AG04450 (cell line): ENCODE measurements at regions not wholly inside any gene's neighbourhood (a gene's known extent, or its start where the extent isn't known, plus 50 kb on each side); places are given as distances from the start of the nearest gene placed in this dataset.

ENCODE experiments used
- CTCF ChIA-PET: fragments of 300-600, 350-600 bp; formaldehyde crosslinking; extraction: SDS; loops from one replicate; lab custom pipeline; 2022; ENCODE audit warnings: antibody characterized with exemption, inconsistent platforms; lab: Charles Lee
- POLR2A ChIA-PET: fragments of 350-600 bp; formaldehyde crosslinking; extraction: SDS; loops from one replicate; lab custom pipeline; 2021; ENCODE audit warnings: antibody characterized with exemption, inconsistent platforms; lab: Yijun Ruan, JAX
- DNase-seq: peaks from one replicate; pipeline ENCODE4 v3.0.0-alpha.2; 2011; ENCODE audit warnings: low read depth, low spot score
- H3K27ac ChIP-seq: one replicate; pipeline ENCODE4 v1.5.1; 2012; ENCODE audit warnings: low read depth, low read length, control low read depth
- H3K27me3 ChIP-seq: one replicate; pipeline ENCODE4 v1.6.0; 2012; ENCODE audit warnings: low read length; ENCODE audit not compliant: control insufficient read depth, insufficient read depth
- H3K4me3 ChIP-seq: 2 replicates; pipeline ENCODE4 v1.5.1; 2011; ENCODE audit warnings: mild to moderate bottlenecking, low read depth, low read length, control low read depth
- H3K9me3 ChIP-seq: 2 replicates; pipeline ENCODE4 v1.5.1; 2012; ENCODE audit warnings: low read length; ENCODE audit not compliant: control insufficient read depth, insufficient read depth
- TF ChIP-seq, protein P1 (sequence below): IDR thresholded peaks from 2 replicates; pipeline ENCODE4 v1.5.1; 2011; ENCODE audit warnings: low read depth, low read length, control low read depth, inconsistent platforms

DNA sequence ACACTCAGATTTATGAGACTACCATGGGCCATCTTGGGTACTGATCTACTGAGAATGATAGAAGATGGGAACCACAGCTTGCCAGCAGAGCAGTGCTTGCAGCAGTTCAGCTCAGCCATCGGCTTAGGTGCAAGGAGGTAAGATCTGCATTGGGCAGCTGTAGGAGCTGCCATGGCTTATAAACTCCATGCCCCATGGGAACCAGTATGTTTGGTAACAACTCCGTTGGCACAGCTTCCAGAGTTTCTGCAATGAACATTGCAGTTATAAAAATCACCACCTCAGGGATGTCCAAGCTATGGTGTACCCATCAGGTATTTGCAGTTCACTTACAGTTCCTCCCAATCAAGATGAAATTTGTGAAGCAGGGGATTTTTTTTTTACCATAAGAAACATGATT, 299.1 kb upstream of the ROPN1 start:
- H3K9me3 ChIP-seq, result no peaks in the 10 kb centered on the region
- ChIA-PET CTCF (no interaction called here), POLR2A (no interaction called here)
- TF ChIP-seq, protein P1, sequence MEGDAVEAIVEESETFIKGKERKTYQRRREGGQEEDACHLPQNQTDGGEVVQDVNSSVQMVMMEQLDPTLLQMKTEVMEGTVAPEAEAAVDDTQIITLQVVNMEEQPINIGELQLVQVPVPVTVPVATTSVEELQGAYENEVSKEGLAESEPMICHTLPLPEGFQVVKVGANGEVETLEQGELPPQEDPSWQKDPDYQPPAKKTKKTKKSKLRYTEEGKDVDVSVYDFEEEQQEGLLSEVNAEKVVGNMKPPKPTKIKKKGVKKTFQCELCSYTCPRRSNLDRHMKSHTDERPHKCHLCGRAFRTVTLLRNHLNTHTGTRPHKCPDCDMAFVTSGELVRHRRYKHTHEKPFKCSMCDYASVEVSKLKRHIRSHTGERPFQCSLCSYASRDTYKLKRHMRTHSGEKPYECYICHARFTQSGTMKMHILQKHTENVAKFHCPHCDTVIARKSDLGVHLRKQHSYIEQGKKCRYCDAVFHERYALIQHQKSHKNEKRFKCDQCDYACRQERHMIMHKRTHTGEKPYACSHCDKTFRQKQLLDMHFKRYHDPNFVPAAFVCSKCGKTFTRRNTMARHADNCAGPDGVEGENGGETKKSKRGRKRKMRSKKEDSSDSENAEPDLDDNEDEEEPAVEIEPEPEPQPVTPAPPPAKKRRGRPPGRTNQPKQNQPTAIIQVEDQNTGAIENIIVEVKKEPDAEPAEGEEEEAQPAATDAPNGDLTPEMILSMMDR, result no peak
- no peak for DNase-seq
- peaks cover 12% of the 10 kb centered on the region for H3K27me3 ChIP-seq
- H3K27ac ChIP-seq, result no peak overlapping the region
- no peak overlapping the region for H3K4me3 ChIP-seq

DNA sequence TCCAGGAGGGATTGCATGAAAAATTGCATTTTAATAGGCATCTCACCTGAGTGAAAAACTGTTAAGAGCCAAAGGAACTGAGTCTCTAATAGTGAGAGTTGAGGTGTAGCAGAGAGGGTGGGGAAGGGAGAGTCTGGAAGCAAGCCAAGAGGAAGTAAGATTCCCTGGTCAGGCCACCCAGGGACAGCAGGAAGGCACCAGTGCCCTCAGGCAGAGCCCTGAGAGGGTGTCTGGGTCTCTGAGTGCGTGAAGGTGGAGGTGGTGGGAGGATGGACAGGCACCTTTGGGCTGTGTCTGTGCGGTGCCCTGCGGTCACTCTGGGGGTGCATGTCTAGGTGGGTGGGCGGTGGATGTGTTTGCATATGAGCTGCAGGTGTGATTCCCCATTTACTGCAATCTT, 300.4 kb upstream of the ROPN1 start:
- POLR2A ChIA-PET, result no interaction called here
- Histone ChIP-seq H3K9me3 (no peaks in the 10 kb centered on the region), H3K4me3 (no peak overlapping the region), H3K27me3 (peaks cover 12% of the 10 kb centered on the region), H3K27ac (no peak overlapping the region)
- TF ChIP-seq, protein P1, result no peak
- no peak for DNase-seq
- CTCF ChIA-PET, result no interaction called here

DNA sequence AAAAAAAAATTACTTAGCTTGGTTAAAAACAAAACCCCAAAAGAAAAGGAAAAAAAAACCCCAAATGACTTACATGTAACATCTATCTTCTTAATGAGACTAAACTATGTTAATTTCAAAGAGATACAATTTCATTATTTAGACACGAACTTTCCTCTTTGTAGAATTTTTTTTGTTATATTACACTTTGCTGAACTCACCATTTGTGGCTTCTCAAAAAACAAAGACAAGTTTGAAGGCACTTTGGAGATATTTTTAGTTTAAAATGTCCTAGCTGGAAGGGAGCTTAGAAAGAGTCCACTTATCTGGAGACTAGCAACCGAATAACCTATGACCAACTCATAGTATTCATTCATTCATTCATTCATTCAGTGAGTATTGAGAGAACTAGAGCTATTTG, 301.7 kb upstream of the ROPN1 start:
- no peak overlapping the region for H3K27ac ChIP-seq
- H3K4me3 ChIP-seq, result no peak overlapping the region
- TF ChIP-seq, protein P1, result no peak
- no peaks in the 10 kb centered on the region for H3K9me3 ChIP-seq
- peaks cover 12% of the 10 kb centered on the region for H3K27me3 ChIP-seq
- DNase-seq, result no peak
- ChIA-PET CTCF (interaction anchor here (0.6 to 0.9 kb wide), 2 partner anchors 256 to 277 kb away, joined by 3 to 4 read pairs; no protein-coding TSS in a partner anchor), POLR2A (no interaction called here)

DNA sequence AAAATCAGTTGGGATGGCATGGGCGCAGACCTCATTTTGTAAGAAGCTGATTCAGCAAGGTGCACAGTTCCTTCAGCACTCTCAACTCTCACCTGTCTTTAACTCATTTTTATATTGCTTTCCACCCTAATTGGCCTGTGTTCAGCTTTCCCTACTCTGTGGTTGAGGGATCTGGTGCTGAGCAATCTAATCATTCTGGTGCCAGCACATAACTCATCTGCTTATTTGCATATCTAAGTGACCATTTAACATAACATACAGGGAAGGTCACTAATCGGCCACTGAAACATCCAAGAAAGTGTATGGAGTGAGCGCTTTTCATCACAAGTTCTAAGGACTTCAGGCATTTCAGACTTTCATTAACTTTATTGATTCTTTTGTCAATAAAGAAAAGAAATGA, 303.4 kb upstream of the ROPN1 start:
- no peaks in the 10 kb centered on the region for H3K9me3 ChIP-seq
- TF ChIP-seq, protein P1, result no peak
- ChIA-PET CTCF (no interaction called here), POLR2A (no interaction called here)
- peaks cover 7% of the 10 kb centered on the region for H3K27me3 ChIP-seq
- H3K4me3 ChIP-seq, result no peak overlapping the region
- no peak for DNase-seq
- no peak overlapping the region for H3K27ac ChIP-seq

DNA sequence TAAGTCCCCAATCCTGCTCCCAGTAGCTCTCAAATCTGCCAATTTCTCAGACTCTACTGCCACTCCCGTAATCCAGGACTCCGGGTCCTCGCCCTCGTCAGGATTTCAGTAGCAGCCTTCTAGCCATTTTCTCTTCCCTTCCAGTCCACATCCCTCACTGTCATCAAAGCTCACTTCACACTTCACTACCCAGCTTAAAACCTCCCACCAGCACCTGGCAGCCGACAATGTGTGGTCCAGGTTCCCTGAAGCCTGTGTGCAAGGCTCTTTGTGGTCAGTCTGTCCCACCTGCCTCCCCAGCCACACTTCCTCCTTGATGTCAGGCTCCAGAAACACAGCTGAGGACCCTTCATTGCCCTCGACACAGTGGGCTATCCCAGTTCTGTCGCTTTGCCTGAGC, 304.5 kb upstream of the ROPN1 start:
- Histone ChIP-seq H3K27me3 (peaks cover 8% of the 10 kb centered on the region), H3K9me3 (no peaks in the 10 kb centered on the region), H3K4me3 (no peak overlapping the region), H3K27ac (no peak overlapping the region)
- no peak for DNase-seq
- TF ChIP-seq, protein P1, result no peak
- POLR2A ChIA-PET, result no interaction called here
- CTCF ChIA-PET, result interaction anchor here (0.6 to 0.9 kb wide), 2 partner anchors 55 to 56 kb away, joined by 3 read pairs; no protein-coding TSS in a partner anchor
